Stimulated activated CD4-positive, alpha-beta T cell treated with anti-CD3 and anti-CD28 coated beads, Interleukin-1b, Interleukin-23, amount 100 ng/mL, for 4 hours (primary cell): ENCODE measurements at regions not wholly inside any gene's neighbourhood (a gene's known extent, or its start where the extent isn't known, plus 50 kb on each side); places are given as distances from the start of the nearest gene placed in this dataset.
"Not testable (repeated sequence)": the region's sequence is repeated elsewhere in the genome, so short reads cannot be mapped to it uniquely, and the experiment has no call there.

ENCODE experiments used
- DNase-seq, 2 donors: peaks; one replicate each; pipeline ENCODE4 v3.0.0-alpha.2; 2020; ENCODE audit warnings: low read depth in 2 of 2

DNA sequence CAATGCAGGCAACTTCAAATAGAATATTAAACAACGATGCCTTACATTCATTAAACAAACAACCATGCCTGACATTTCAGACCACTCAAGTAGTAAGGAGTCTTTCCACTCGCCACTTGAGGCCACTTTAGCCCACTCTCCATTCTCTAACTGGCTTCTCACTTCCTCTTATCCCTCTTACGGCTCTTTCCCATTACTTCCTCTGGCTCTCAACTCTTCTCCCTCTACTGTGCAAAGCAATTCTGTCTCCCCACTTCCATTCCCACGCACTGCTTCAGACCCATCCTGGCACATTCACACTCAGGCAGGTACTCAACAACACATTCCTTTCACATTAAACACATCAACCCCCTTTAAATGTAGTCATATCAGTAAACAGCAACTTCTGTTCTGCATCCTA, 229.8 kb upstream of the IPO5 start:
- DNase-seq = no peak

GRCh38 chr13:97724450-97724849, 229.0 kb upstream of the IPO5 start:
- no peak for DNase-seq

- DNase-seq = no peak
Observed at GRCh38 chr13:97726664-97727280, 226.7 kb upstream of the IPO5 start.

DNA sequence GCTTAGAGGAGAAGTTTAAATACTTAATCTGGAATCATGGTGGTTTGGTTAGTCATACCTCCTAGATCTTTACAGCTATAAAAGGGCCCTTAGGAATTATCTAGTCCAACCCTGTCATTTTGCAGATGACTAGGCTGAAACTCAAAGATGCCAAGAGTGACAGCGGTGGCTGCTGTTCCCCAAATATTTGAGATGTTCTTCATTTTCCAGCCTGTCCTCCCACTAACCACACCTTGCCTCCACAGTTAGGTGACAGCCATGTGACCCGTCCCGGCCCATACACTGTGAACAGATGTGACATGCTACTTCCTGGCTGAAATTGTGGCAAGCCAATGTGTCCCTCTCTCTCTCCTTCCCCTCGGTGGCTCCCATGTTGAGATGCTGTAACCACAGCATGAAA, 225.5 kb upstream of the IPO5 start:
- no peak for DNase-seq

GRCh38 chr13:97736436-97736835, 217.0 kb upstream of the IPO5 start:
- no peak for DNase-seq

- DNase-seq = no peak
Observed at GRCh38 chr13:97742084-97742483, 211.4 kb upstream of the IPO5 start.

DNA sequence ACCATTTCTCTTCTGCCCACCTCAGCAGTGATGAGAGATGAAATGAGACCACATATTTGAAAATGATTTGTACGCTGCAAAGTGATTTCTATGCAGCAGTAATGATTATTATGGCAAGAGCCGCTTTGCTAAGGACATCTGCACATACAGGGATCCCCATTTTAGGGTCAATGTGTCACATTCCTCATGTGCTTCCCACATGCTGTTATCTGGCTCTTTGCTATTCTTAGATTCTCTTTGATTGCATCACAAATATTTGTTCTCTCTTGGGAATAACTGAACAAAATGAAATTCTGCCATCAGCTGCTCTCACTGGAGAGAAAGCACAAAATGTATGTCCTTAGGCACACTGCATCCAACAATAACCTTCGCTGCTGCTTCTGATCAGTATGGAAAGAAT, 209.5 kb upstream of the IPO5 start:
- DNase-seq = no peak

GRCh38 chr13:97746649-97747048, 206.8 kb upstream of the IPO5 start:
- no peak for DNase-seq

DNA sequence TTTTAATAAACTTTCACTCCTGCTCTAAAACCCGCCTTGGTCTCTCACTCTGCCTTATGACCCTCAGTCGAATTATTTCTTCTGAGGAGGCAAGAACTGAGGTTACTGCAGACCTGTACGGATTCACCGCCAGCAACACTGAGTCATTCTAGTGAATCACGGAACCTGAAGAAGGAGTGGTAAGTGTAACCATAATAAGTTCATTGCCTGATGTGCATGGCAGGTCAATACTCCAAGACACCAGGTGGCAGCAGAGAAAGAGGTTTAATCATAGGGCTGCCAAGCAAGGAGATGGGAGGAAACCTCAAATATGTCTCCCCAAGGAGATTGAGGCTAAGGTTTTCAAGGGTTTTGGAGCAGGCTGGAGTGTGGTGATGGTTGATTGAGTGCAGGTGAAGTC, 204.3 kb upstream of the IPO5 start:
- DNase-seq = no peak

DNA sequence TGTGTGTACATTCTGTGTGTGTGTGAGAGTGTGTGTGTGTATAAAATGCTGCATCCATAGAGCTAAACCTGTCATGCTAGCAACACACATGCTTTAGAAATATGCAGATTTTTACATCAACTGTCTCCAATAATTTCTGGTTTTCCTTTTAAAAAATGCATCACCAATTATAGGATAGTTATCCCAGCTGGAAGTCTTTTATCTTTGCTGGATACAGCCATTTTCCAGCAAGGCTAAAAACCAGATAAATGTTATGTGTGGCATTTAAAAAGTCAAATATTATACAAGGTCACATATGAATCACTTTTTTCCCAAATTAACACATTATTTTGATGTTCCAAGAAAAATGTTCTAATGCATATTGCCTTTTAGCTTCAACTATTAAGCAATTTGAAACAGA, 202.0 kb upstream of the IPO5 start:
- DNase-seq = no peak

- DNase-seq = no peak
Observed at GRCh38 chr13:97752961-97753668, 200.4 kb upstream of the IPO5 start.

DNA sequence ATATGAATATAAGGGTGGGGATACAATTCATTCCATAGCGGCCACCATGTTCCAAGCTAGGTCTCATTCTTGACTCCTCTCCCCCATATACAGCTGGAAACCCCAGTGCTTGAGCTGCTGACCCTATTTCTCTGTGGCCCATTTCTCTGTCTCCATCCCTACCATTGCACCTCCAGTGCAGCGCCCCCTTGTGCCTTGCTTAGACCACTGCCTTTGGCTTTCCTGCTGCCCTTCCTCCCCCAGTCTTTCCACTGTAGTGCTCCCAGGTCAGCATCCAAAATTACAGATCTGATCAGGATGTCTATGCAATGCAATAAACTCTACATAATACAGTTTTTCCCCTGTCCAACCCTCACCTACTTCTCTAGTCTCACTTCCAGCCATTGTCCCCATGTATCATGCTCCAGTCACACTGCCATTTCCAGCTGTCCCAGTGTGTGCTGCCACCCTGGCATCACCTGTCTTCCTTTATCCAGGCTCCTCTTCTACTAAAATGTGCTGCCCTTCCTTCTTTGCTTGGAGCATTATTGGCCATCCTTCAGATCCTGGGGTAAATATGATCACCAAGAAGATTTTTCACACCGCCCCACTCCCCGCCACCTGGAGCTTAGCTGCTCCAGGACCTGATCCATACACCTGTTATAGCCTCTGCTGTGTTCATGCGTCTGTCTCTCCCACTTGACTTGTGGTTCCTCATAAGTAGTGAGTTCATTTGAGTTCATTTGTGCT, 199.4 kb upstream of the IPO5 start:
- DNase-seq = no peak

- no peak for DNase-seq
Observed at GRCh38 chr13:97757807-97758206, 195.7 kb upstream of the IPO5 start.

GRCh38 chr13:97758317-97758716, 195.2 kb upstream of the IPO5 start:
- DNase-seq = no peak

- no peak for DNase-seq
Observed at GRCh38 chr13:97761796-97762540, 191.5 kb upstream of the IPO5 start.

- DNase-seq = no peak
Observed at GRCh38 chr13:97766749-97767148, 186.7 kb upstream of the IPO5 start.

DNA sequence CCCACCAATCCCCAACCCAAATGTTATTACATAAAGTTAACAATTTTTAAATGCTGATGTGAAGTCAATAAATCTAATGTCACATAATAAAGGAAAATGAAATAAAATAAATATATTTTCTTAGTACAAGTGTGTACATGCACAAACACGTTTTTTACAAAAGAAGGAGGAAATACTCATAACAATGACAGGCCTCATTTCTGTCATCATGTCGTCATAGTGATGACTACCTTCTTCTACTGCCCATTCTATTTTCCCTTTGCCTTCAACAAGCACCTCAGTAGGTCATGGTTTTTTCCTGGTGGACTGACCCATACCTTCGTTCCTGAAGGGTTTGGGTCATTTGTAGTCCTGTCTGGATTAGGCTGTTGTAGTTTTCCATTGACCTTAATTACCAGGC, 185.3 kb upstream of the IPO5 start:
- DNase-seq = no peak

DNA sequence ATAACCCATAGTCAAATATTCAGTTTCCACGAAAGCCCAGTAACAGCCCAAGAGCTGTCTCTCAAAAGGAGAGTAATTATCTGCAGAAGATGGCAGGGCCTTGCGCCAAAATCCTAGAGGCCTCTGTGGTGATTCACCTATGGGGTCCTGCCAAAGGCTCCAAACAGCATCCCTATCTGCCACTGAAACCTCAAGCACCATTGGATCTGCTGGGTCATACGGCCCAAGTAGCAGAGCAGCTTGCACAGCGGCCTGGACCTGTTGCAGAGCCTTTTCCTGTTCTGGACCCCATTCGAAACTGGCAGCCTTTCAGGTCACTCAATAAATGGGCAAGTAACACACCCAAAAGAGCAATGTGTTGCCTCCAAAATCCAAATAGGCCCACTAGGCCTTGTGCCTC, 183.2 kb upstream of the IPO5 start:
- DNase-seq = not testable (repeated sequence)

DNA sequence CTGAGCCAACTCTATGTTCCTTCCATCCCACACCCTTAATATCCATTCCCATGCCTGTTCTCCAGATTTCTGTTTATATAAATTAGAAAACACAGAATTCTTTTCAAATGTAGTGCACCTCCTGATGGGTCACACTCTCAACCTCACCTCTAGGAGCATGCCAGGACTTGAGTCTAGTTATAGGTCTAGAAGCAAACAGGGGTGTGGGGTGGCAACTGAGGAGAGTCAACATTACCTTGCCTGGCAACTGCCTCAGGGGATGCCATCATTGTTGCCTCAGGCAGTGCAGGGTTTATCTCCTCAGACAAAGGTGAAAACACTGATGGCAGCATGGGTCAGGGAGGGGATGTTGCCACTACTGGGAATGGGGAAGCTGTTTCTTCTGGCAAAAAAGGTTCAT, 181.0 kb upstream of the IPO5 start:
- DNase-seq = not testable (repeated sequence)

- DNase-seq = not testable (repeated sequence)
Observed at GRCh38 chr13:97774391-97775100, 178.9 kb upstream of the IPO5 start.

- DNase-seq = no peak
Observed at GRCh38 chr13:97780486-97780885, 173.0 kb upstream of the IPO5 start.

DNA sequence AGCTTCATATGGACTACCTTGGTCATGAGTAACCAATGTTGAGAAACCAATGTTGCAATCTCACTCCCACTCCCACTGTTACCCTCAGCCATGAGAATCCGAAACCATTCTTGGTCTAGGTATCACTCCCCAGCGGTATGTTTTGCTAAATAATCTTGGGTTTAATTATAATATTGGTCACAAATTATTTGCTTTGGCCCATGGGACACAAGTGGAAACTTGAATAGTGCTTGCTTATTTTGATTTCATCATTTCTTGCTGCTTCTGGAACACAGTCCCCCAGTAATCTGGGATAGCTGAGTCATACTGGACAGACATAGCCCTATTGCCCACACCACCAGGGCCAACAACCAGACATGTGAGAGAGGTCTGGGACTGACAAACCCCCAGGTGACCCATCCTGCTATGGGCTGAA, 171.6 kb upstream of the IPO5 start:
- no peak for DNase-seq
